Stromal cell of bone marrow (primary cell): ENCODE measurements at regions not wholly inside any gene's neighbourhood (a gene's known extent, or its start where the extent isn't known, plus 50 kb on each side); places are given as distances from the start of the nearest gene placed in this dataset.

ENCODE experiments used
- DNase-seq: peaks from one replicate; pipeline ENCODE4 v3.0.0-alpha.2; 2012; ENCODE audit warnings: low read depth

DNA sequence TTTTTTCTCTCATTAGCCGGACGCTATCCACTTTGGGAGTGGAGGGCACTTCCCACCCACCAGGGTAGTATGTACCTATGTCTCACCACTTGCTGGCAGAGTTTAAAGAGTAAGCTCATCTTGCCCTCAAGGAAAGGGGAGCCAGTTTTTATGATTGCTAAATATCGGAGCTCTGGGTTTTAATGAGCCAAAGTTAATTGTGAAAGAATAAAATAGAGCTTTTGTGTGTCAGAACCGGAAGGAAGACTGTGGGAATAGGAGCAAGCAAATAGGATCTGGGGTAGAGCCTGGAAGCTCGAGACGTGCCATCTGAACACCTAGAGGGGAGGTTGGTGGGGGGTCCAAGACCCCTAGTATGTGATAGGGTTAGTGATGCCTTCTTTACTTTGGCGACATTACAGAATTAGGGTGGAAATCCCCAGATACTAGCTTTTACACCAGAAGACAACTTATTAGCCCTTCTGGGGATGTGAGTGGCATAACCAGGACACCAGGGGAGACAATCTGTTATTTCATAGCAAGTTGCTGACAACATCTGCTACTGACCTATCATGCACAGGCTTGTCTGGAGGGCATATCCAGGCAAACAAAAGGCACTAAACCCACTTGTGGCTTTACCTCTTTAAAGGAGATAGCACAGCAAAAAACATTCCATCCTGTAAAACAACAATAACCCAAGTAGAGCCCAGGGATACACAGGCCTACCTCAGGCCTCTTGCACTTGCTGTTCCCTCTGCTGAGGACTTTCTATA is 333.8 kb downstream of the ZNF621 start:
- DNase-seq: no peak

- no peak for DNase-seq
Observed at GRCh38 chr3:40862946-40863345, 336.4 kb upstream of the CTNNB1 start.

DNA sequence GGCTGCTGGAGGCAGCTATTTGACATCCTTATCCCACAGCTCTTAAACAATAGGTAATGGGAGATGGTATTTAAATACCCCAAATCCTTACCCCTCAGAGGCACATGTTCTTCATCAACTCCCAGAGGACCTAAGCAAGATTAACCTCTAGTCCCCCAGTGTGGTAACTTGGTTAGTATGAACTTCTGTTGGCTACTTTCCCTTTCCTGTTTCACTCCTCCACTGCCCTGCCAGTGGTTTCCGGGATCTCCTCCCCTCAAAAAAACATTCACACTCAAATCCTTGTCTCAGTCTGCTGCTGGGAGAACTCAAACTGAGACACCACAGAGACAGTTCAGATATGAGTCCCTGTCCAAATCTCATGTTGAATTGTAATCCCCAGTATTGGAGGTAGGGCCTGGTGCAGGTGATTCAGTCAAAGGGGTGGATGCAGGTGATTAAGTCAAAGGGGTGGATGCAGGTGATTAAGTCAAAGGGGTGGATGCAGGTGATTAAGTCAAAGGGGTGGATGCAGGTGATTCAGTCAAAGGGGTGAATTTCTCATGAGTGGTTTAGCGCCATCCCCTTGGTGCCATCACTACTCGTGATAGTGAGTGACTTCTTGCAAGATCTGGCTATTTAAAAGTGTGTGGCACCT is 335.0 kb upstream of the CTNNB1 start:
- DNase-seq: no peak

DNA sequence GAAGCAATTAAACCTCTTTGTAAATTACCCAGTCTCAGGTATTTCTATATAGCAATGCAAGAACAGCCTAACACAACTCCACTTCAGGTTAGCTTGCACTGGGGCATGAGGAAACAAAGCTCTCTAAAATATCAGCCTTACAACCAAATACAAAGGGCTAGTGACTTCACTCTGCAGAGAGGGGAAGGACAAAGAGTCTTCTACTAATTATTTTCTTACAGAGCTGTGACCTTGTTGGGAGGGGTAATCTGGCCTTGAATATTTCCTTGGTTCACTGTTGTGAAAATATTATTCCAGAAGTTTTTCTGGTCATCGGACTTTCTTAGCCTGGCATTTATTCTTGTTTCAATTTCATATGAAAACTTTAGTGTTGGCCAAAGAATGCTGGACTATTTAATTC is 334.4 kb upstream of the CTNNB1 start:
- no peak for DNase-seq

DNA sequence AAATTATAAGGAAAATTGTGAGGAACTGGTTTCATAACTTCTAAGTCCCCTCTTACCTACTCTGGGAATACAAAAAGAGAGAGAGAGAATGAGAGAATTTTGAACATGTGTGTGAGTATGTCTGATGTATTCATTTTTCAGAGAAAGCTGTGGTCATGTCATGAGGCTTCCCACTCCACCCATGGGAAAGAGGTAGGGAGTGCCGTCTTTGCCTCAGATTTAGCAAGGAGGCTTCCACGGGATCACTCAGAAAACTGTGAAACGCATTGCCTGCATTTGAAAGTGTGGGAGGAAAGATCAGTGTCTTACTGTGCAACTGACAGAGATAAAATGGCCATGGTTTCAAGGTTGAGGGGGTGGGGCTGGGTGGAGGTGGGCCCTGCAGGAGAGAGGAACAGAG is 331.5 kb upstream of the CTNNB1 start:
- DNase-seq: no peak

GRCh38 chr3:40869013-40869412 is 330.3 kb upstream of the CTNNB1 start:
- no peak for DNase-seq

DNA sequence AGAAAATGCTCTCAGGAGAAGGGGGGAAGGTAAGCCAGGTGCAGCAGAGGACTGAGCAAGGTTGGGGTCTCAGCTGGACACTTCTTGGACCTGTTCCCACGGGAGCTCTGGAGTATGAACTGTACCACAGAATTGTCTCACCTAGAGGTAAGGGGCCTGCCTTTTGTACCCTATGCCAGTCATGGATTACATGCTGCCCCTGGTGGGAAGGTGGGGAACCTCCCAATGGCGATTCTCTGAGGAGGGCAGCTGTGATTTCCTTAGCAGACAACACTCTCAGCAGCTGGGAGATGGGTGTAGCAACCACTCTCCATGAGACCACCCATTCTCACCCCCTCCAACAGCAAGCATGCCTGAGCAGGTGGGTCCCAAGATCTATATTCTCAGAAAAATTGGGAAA is 329.4 kb upstream of the CTNNB1 start:
- no peak for DNase-seq

DNA sequence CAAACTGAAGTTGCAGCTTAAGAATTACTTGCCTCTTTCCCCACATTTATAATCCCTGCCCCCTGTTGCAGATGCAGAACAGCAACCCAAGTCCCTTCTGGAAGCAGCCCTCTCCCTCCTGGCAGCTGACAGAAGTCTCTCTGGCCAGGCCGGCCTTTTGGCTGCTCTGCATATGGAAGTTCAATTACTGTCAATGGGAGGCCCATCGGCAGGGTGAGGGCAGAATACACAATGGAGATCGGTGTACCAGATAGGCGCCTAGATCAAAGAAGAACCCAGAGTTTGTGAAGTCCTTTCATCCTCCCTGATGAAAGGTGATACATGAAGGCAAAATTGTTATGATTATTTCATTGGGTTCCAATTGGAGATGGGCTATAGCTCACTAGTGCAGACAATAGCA is 327.9 kb upstream of the CTNNB1 start:
- DNase-seq: no peak

GRCh38 chr3:40872258-40872920 is 326.9 kb upstream of the CTNNB1 start:
- DNase-seq: no peak

- no peak for DNase-seq
Observed at GRCh38 chr3:40873476-40873875, 325.8 kb upstream of the CTNNB1 start.

DNA sequence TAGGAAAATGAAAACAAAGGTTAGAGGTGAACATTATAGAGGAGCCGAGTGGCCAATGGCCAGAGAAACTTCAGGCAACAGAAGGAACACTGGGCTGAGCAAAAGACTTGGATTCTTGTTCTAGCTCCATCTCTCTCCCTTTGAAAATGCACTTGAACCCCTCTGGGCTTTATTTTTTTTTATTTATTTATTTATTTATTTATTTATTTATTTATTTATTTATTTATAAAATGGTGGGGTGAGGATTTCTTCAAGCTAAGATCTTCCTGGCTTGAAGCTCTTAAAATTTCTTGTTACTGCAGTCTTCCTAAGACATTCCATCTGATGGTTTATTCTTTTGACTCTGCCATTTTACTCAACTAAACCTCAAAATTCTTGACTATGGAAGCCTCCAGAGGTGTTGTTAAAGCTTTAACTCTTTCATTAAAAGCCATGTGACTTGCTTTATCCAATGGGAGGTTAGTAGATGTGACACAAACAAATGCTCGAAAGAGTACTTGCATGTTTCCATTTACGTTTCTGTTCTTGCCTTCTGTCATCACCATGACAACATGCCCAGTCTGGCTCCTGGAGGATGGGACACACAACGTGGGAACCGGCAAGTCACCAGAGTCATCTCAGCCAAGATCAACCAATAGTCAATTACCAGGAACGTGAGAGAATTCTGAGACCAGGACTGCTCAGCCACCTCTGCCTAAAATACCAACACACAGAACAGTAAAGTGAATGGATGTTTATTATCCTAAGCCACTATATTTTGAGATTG is 325.2 kb upstream of the CTNNB1 start:
- no peak for DNase-seq

DNA sequence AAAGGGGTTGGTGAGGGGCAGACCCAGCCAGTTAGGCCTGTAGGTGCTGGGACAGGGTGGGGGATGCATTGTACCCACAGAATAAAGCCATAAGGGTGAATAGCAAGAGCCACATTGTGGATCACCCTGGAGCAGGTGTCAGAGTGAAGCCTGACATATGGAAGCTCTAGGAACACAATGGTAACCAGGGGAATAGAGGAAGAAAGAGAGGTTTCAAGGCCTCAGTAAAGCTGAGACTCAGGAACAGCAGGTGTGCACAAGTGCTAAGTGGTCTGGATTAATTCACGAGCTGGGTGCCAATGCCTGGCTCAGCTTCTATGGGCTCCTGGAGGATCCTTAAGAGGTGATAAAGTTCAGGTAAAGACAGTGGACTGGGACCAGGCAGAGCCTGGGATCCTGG is 323.7 kb upstream of the CTNNB1 start:
- DNase-seq: no peak

- DNase-seq: no peak
Observed at GRCh38 chr3:40876009-40876408, 323.3 kb upstream of the CTNNB1 start.

DNA sequence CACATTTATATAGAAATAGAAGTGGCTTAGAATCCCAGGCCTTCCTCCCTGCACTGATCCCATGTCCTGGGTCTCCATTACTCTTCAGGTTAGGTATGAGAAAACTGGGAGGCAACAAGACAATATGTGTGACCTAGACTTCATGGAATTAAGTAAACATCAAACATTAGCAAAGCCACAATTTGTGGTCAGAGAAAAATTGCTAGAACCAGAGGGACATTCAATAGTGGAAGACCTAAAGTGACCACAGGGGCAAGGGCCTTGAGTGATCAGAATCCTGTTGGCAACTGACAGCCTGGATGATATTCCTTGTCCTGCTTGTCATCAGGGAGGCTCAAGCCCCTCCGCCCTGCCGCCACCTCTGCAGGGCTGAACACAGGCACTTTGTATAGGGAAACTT is 322.8 kb upstream of the CTNNB1 start:
- DNase-seq: no peak

- peak; percentile 84 for DNase-seq
Observed at GRCh38 chr3:40877631-40878463, 321.5 kb upstream of the CTNNB1 start.

DNA sequence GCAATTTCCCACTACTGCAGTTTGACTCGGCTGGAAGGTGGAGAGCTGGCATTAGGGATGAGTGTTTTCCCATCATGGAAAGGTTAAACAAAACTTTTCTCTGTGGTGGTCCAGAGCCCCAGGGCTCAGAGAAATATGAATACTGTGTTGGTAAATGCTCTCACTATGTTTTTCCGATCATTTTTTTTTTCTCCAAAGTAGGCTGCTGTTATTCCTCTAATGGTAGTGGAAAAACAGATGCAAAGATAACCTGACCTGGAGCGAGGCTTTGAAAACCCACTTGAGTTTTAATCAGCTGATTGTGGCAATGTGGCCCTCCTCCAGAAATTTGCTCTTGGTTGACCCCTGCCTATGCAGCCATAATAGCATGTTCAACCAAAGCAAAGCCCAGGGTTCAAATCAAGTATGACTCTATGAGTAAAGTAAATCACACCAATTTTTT is 320.8 kb upstream of the CTNNB1 start:
- no peak for DNase-seq

DNA sequence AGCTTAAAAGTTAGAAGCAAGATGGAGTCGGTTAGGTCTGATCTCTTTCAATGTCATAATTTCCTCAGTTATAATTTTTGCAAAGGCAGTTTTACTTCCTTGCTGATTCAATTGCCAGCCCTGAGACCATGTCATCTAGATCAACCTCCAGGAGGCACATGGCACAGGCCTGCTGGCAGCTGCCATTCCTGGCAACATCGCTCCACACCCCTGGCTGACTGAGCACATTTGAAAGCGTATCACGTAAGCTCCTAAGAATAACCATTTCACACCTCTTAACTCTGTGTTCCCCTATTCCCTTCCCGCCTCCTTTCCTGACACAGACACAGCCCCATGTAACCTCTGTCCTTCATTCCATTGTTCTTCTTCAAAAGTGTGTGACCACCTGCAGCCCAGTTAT is 313.9 kb upstream of the CTNNB1 start:
- no peak for DNase-seq

GRCh38 chr3:40886660-40887425 is 312.5 kb upstream of the CTNNB1 start:
- no peak for DNase-seq

DNA sequence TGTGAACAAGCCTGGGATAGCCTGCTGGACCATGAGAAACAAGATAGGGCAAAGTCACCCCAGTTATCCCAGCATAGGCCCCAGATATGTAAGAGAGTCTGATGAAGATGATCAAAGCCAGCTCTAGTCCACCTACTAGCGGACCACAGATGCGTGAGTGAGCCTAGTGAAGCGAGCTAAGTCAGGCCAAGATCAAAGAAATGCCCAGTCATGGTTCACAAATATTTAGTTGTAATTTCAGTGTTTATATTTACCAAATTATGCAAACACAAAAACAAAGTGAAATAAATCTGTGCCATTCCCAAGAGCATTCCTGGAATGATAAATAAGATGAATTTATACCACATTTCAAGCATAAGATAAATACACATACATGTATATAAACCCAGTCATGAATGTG is 308.1 kb upstream of the CTNNB1 start:
- no peak for DNase-seq

GRCh38 chr3:40895109-40895508 is 304.2 kb upstream of the CTNNB1 start:
- no peak for DNase-seq

DNA sequence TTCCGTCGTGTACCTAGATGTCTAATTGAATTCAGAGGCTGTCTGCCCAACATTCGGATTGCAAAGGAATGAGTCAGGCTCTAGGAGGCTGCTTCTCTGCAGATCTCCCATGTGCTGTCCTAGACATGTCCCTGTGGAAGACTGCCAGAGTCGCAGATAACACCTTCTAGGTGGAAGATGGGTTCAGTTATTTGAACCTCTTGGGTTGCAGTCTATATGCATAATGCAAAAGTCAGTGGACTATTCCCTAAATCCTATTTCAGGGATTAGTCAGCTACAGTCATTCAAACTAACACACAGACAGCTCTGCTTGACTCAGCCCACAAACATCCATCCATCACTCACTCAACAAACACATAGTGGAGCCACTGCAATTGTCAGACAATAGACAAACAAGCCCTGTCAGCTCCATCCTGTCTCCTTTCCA is 300.0 kb upstream of the CTNNB1 start:
- DNase-seq: peak; percentile 29
